AG10803 (cell line): ENCODE measurements at regions not wholly inside any gene's neighbourhood (a gene's known extent, or its start where the extent isn't known, plus 50 kb on each side); places are given as distances from the start of the nearest gene placed in this dataset.

Experiments used
- DNase-seq: peaks from one replicate; pipeline ENCODE4 v3.0.0; 2010; ENCODE audit warnings: low read depth
- H3K4me3 ChIP-seq: 2 replicates; pipeline ENCODE4 v1.5.1; 2011; ENCODE audit warnings: mild to moderate bottlenecking, low read length, control low read depth
- CTCF ChIP-seq: conservative IDR thresholded peaks from 2 replicates; pipeline ENCODE4 v1.5.1; 2011; ENCODE audit warnings: mild to moderate bottlenecking, low read length, control low read depth, inconsistent platforms

DNA sequence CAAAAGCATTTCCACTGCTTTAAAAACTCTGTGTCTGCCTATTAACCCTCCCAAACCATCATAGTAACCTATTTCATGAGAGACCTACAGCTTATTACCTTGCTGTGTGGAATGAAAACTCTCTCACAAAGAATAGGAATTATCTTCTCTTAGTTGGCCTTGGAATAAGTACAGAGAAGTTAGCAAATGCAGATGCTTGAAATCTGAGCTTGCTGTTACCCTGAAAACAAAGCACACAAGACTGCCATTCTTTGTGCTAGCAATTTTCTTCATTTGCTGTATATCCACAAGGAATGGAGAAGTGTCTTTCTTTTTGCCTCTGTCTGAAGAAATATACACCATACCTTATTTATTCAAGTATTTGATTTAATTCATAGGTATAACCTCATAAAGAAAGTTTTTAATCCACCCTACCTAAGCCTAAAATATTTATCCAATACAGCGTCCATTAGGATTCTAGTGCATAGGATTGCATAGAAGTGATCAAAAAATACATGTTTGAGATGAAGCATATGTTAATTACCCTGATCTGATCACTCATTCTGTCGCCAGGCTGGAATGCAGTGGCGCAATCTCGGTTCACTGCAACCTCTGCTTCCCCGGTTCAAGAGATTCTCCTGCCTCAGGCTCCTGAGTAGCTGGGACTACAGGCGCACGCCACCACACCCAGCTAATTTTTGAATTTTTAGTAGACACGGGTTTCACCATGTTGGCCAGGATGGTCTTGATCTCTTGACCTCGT lies 451.1 kb downstream of the LTN1 start:
- no peak for TF ChIP-seq CTCF
- H3K4me3 ChIP-seq = no peak overlapping the region
- no peak for DNase-seq

GRCh38 chr21:28540514-28540913 lies 452.2 kb downstream of the LTN1 start:
- no peak for TF ChIP-seq CTCF
- H3K4me3 ChIP-seq = no peak overlapping the region
- DNase-seq = peak; percentile 46

GRCh38 chr21:28539623-28539988 lies 453.1 kb downstream of the LTN1 start:
- no peak for TF ChIP-seq CTCF
- DNase-seq = no peak
- H3K4me3 ChIP-seq = no peak overlapping the region

- no peak for TF ChIP-seq CTCF
- H3K4me3 ChIP-seq = no peak overlapping the region
- DNase-seq = peak; percentile 55
These were observed 453.6 kb downstream of the LTN1 start for GRCh38 chr21:28538987-28539622.

- TF ChIP-seq CTCF = no peak
- peak; percentile 98 for DNase-seq
- no peak overlapping the region for H3K4me3 ChIP-seq
These were observed 455.2 kb downstream of the LTN1 start for GRCh38 chr21:28537371-28538079.

- H3K4me3 ChIP-seq = no peak overlapping the region
- TF ChIP-seq CTCF = no peak
- DNase-seq = no peak
These were observed 460.2 kb downstream of the LTN1 start for GRCh38 chr21:28532446-28532845.
